ENCODE measurements at regions not wholly inside any gene's neighbourhood (a gene's known extent, or its start where the extent isn't known, plus 50 kb on each side); places are given as distances from the start of the nearest gene placed in this dataset.

GRCh38 chr4:8707045-8707781, 114.6 kb downstream of the CPZ start:
- no peak overlapping the region for H3K4me3 ChIP-seq
- intact Hi-C loops (cut with DNase I), result no loop called here
- no peak overlapping the region for H3K27ac ChIP-seq
- DNase-seq (peak in 1 of 5 donors; percentile 47), ATAC-seq (no peak)
- TF ChIP-seq CTCF (IDR thresholded peaks at IDR 0.05) (no peak), POLR2A (IDR thresholded peaks at IDR 0.05) (no peak)
- no peaks in the 10 kb centered on the region for H3K36me3 ChIP-seq
- H3K9me3 ChIP-seq, result peaks cover 0 to 10% (median 2%) of the 10 kb centered on the region in 12 donors
- H3K27me3 ChIP-seq, result peaks cover 0 to 66% (median 11%) of the 10 kb centered on the region in 9 donors
- no peaks in the 10 kb centered on the region for H3K4me1 ChIP-seq
- 52 to 68% (median 61%) methylated on average over 13 to 15 of the region's 15 CpGs for WGBS, 4 donors

- 58 to 66% (median 64%) methylated on average over 21 of the region's 21 CpGs for whole genome bisulfite sequencing, 4 donors
- ATAC-seq, result no peak
These were observed 113.9 kb downstream of the CPZ start for GRCh38 chr4:8706216-8707044.

GRCh38 chr4:8705161-8706145, 112.9 kb downstream of the CPZ start:
- no peak for TF ChIP-seq POLR2A (IDR thresholded peaks at IDR 0.05)
- no peak for TF ChIP-seq CTCF (IDR thresholded peaks at IDR 0.05)
- Histone ChIP-seq H3K9me3 (no peaks in the 10 kb centered on the region), H3K4me1 (no peaks in the 10 kb centered on the region), H3K27me3 (peaks cover 0 to 84% (median 18%) of the 10 kb centered on the region in 9 donors), H3K4me3 (no peak overlapping the region), H3K27ac (no peak overlapping the region), H3K36me3 (no peaks in the 10 kb centered on the region)
- ATAC-seq, result no peak
- peak in 1 of 5 donors; percentile 23 for DNase-seq
- intact Hi-C loops (cut with DNase I), result no loop called here
- WGBS, 4 donors, result 47 to 57% (median 56%) methylated on average over 21 to 23 of the region's 23 CpGs

More at GRCh38 chr4:8706216-8707044, 113.9 kb downstream of the CPZ start:
- peaks cover 0 to 5% (median 0%) of the 10 kb centered on the region in 12 donors for H3K9me3 ChIP-seq
- H3K36me3 ChIP-seq, result no peaks in the 10 kb centered on the region
- H3K4me3 ChIP-seq, result no peak overlapping the region
- DNase-seq, result no peak
- TF ChIP-seq POLR2A (IDR thresholded peaks at IDR 0.05) (no peak), CTCF (IDR thresholded peaks at IDR 0.05) (no peak)
- peaks cover 0 to 74% (median 13%) of the 10 kb centered on the region in 9 donors for H3K27me3 ChIP-seq
- H3K27ac ChIP-seq, result no peak overlapping the region
- H3K4me1 ChIP-seq, result no peaks in the 10 kb centered on the region
- intact Hi-C loops (cut with DNase I), result no loop called here
